ENCODE measurements at regions not wholly inside any gene's neighbourhood (a gene's known extent, or its start where the extent isn't known, plus 50 kb on each side); places are given as distances from the start of the nearest gene placed in this dataset.

GRCh38 chrX:96568071-96568470, 116.6 kb upstream of the DIAPH2 start:
- TF ChIP-seq, protein P1, sequence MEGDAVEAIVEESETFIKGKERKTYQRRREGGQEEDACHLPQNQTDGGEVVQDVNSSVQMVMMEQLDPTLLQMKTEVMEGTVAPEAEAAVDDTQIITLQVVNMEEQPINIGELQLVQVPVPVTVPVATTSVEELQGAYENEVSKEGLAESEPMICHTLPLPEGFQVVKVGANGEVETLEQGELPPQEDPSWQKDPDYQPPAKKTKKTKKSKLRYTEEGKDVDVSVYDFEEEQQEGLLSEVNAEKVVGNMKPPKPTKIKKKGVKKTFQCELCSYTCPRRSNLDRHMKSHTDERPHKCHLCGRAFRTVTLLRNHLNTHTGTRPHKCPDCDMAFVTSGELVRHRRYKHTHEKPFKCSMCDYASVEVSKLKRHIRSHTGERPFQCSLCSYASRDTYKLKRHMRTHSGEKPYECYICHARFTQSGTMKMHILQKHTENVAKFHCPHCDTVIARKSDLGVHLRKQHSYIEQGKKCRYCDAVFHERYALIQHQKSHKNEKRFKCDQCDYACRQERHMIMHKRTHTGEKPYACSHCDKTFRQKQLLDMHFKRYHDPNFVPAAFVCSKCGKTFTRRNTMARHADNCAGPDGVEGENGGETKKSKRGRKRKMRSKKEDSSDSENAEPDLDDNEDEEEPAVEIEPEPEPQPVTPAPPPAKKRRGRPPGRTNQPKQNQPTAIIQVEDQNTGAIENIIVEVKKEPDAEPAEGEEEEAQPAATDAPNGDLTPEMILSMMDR (IDR thresholded peaks at IDR 0.05; ENCODE audit: insufficient read depth, low read depth, low read length), result no peak
- no peak overlapping the region for H3K4me3 ChIP-seq (ENCODE audit: low read depth, low read length)
- DNase-seq (ENCODE audit: low read depth), result no peak

DNA sequence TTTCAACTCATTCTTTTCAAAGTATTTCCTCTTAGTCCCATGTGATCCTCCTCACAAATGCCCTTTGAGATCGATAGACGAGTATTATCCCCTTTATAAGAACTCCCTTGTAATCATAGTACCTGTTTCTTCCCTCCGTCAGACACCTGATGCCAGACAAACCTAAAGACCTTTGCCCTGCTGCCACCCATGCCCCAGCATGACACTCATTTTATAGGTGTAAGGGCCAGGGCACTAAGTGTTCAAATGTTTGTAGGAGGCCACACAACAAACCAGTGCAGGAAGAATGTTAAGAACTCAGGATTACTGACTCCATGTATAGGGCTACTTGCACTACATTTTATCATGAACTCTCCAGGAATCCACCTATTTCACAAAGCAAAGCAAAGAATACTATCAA, 115.6 kb upstream of the DIAPH2 start:
- no peak overlapping the region for H3K4me3 ChIP-seq (ENCODE audit: low read depth, low read length)
- TF ChIP-seq, protein P1 (IDR thresholded peaks at IDR 0.05; ENCODE audit: insufficient read depth, low read depth, low read length), result no peak
- no peak for DNase-seq (ENCODE audit: low read depth)

GRCh38 chrX:96575011-96575410, 109.6 kb upstream of the DIAPH2 start:
- H3K4me3 ChIP-seq (ENCODE audit: low read depth, low read length), result no peak overlapping the region
- DNase-seq (ENCODE audit: low read depth), result no peak
- TF ChIP-seq, protein P1 (IDR thresholded peaks at IDR 0.05; ENCODE audit: insufficient read depth, low read depth, low read length), result no peak

- H3K4me3 ChIP-seq (ENCODE audit: low read depth, low read length), result no peak overlapping the region
- DNase-seq (ENCODE audit: low read depth), result no peak
- TF ChIP-seq, protein P1 (IDR thresholded peaks at IDR 0.05; ENCODE audit: insufficient read depth, low read depth, low read length), result no peak
Observed at GRCh38 chrX:96576368-96576767, 108.3 kb upstream of the DIAPH2 start.

DNA sequence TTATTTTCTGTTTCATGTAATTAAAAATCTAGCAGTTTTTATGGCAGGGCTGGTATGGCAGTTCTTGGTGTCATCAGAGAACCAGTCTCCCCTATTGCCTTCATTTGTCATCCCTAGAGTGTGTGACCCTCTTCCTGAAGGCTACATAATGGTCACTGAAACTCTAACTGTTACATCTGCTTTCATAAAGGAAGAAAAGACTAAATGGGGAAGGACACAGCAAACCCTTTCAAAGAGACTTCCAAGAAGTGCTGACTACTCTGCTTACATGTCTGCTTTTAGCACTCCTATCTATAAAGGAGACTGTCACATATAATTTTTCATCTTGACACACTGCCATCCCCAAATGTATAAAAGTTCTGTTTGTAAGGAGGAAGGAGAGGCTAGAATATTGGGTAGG, 105.9 kb upstream of the DIAPH2 start:
- DNase-seq (ENCODE audit: low read depth), result no peak
- TF ChIP-seq, protein P1 (IDR thresholded peaks at IDR 0.05; ENCODE audit: insufficient read depth, low read depth, low read length), result no peak
- no peak overlapping the region for H3K4me3 ChIP-seq (ENCODE audit: low read depth, low read length)

GRCh38 chrX:96579252-96579651, 105.4 kb upstream of the DIAPH2 start:
- TF ChIP-seq, protein P1 (IDR thresholded peaks at IDR 0.05; ENCODE audit: insufficient read depth, low read depth, low read length), result no peak
- H3K4me3 ChIP-seq (ENCODE audit: low read depth, low read length), result no peak overlapping the region
- no peak for DNase-seq (ENCODE audit: low read depth)

GRCh38 chrX:96590403-96590802, 94.2 kb upstream of the DIAPH2 start:
- no peak overlapping the region for H3K4me3 ChIP-seq (ENCODE audit: low read depth, low read length)

More at GRCh38 chrX:96590403-96590802, 94.2 kb upstream of the DIAPH2 start:
- TF ChIP-seq, protein P1 (IDR thresholded peaks at IDR 0.05; ENCODE audit: insufficient read depth, low read depth, low read length), result no peak
- DNase-seq (ENCODE audit: low read depth), result no peak
